Lower lobe of right lung (tissue), 2 donors: ENCODE measurements at regions not wholly inside any gene's neighbourhood (a gene's known extent, or its start where the extent isn't known, plus 50 kb on each side); places are given as distances from the start of the nearest gene placed in this dataset.

Experiments used
- ATAC-seq, 2 donors: fragments of 200-7000 bp; cut with Tn5 transposase; one replicate each; pipeline ENCODE4 v1.9.1; 2020 to 2022; ENCODE audit warnings: mild to moderate bottlenecking in 2 of 2, moderate library complexity in 2 of 2
- DNase-seq: peaks from one replicate; pipeline ENCODE4 v3.0.0-alpha.2; 2020
- H3K27ac ChIP-seq: fragments of 200-600 bp; one replicate; pipeline ENCODE4 v1.8.0; 2022
- H3K27me3 ChIP-seq: fragments of 200-600 bp; one replicate; pipeline ENCODE4 v1.8.0; 2022; ENCODE audit warnings: low read depth
- H3K36me3 ChIP-seq: fragments of 200-600 bp; one replicate; pipeline ENCODE4 v1.8.0; 2022; ENCODE audit warnings: mild to moderate bottlenecking
- H3K4me1 ChIP-seq: fragments of 200-600 bp; one replicate; pipeline ENCODE4 v1.8.0; 2022
- H3K4me3 ChIP-seq: fragments of 200-600 bp; one replicate; pipeline ENCODE4 v1.8.0; 2022; ENCODE audit warnings: mild to moderate bottlenecking
- H3K9me3 ChIP-seq: fragments of 200-600 bp; one replicate; pipeline ENCODE4 v1.8.0; 2022
- CTCF ChIP-seq: fragments of 200-600 bp; IDR thresholded peaks from one replicate; pipeline ENCODE4 v1.8.0; 2022; ENCODE audit warnings: antibody characterized with exemption, mild to moderate bottlenecking
- intact Hi-C: fragments of 100-400 bp; cut with DNase I; formaldehyde crosslinking; loops from one replicate; pipeline ENCODE4 v1.11.0; 2022
- donor health status: DM: no; HTN: yes; CAD: no; lungs with severe emphysema.

- DNase-seq (no peak), ATAC-seq (no peak)
- intact Hi-C loops: no loop called here
- H3K4me3 ChIP-seq: no peak overlapping the region
- no peak for TF ChIP-seq CTCF
- H3K9me3 ChIP-seq: no peaks in the 10 kb centered on the region
- H3K27ac ChIP-seq: no peak overlapping the region
- H3K36me3 ChIP-seq: no peaks in the 10 kb centered on the region
- H3K27me3 ChIP-seq: no peaks in the 10 kb centered on the region
- no peaks in the 10 kb centered on the region for H3K4me1 ChIP-seq
Observed at GRCh38 chr2:148567716-148568115, 76.8 kb upstream of the EPC2 start.

GRCh38 chr2:148568597-148568996, 76.0 kb upstream of the EPC2 start:
- DNase-seq: no peak
- Histone ChIP-seq H3K4me1 (no peaks in the 10 kb centered on the region), H3K27me3 (no peaks in the 10 kb centered on the region), H3K4me3 (no peak overlapping the region), H3K27ac (no peak overlapping the region), H3K9me3 (no peaks in the 10 kb centered on the region), H3K36me3 (no peaks in the 10 kb centered on the region)
- TF ChIP-seq CTCF: no peak
- ATAC-seq: peak in 1 of 2 donors; percentile 29
- intact Hi-C loops: no loop called here

- Histone ChIP-seq H3K36me3 (no peaks in the 10 kb centered on the region), H3K4me1 (no peaks in the 10 kb centered on the region), H3K27ac (no peak overlapping the region), H3K4me3 (no peak overlapping the region), H3K27me3 (no peaks in the 10 kb centered on the region), H3K9me3 (no peaks in the 10 kb centered on the region)
- DNase-seq (no peak), ATAC-seq (no peak)
- TF ChIP-seq CTCF: no peak
- intact Hi-C loops: no loop called here
Observed at GRCh38 chr2:148569221-148569620, 75.3 kb upstream of the EPC2 start.

- intact Hi-C loops: no loop called here
- Histone ChIP-seq H3K36me3 (no peaks in the 10 kb centered on the region), H3K4me3 (no peak overlapping the region), H3K4me1 (no peaks in the 10 kb centered on the region), H3K27ac (no peak overlapping the region), H3K9me3 (no peaks in the 10 kb centered on the region), H3K27me3 (no peaks in the 10 kb centered on the region)
- ATAC-seq: no peak
- DNase-seq: no peak
- no peak for TF ChIP-seq CTCF
Observed at GRCh38 chr2:148570989-148571388, 73.6 kb upstream of the EPC2 start.

- DNase-seq (no peak), ATAC-seq (no peak)
- H3K4me1 ChIP-seq: no peaks in the 10 kb centered on the region
- no peaks in the 10 kb centered on the region for H3K36me3 ChIP-seq
- no peak overlapping the region for H3K27ac ChIP-seq
- intact Hi-C loops: no loop called here
- TF ChIP-seq CTCF: no peak
- H3K9me3 ChIP-seq: no peaks in the 10 kb centered on the region
- no peak overlapping the region for H3K4me3 ChIP-seq
- no peaks in the 10 kb centered on the region for H3K27me3 ChIP-seq
Observed at GRCh38 chr2:148577845-148578492, 66.6 kb upstream of the EPC2 start.
